HG03571 (cell line): ENCODE measurements at regions not wholly inside any gene's neighbourhood (a gene's known extent, or its start where the extent isn't known, plus 50 kb on each side); places are given as distances from the start of the nearest gene placed in this dataset.
"Not testable (repeated sequence)": the region's sequence is repeated elsewhere in the genome, so short reads cannot be mapped to it uniquely, and the experiment has no call there.

ENCODE experiments used
- ATAC-seq: cut with Tn5 transposase; IDR thresholded peaks from one replicate; pipeline ENCODE4 v1.9.1; 2021; ENCODE audit not compliant: unreplicated experiment

DNA sequence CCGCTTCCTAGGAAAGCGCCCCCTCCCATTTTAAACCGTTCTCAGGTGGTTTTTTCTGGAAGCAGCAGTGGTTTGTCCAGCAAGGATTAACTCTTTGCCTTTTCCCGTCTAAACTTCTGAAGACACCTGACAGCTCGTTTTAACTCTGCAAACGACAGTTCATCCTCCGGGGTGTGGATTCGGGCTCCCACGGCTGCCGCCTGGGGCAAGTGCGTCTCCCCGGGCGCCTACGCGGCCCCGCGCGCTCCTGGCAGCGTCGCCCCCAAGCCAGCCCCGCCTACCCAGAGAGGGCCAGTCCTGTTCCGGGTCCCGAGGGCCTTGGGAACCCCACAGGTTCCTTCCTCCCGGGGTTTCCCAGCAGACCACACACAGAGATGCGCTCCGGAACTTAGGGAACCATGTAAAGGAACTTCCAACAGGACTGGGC, 54.4 kb downstream of the PRR18 start:
- ATAC-seq, result no peak

DNA sequence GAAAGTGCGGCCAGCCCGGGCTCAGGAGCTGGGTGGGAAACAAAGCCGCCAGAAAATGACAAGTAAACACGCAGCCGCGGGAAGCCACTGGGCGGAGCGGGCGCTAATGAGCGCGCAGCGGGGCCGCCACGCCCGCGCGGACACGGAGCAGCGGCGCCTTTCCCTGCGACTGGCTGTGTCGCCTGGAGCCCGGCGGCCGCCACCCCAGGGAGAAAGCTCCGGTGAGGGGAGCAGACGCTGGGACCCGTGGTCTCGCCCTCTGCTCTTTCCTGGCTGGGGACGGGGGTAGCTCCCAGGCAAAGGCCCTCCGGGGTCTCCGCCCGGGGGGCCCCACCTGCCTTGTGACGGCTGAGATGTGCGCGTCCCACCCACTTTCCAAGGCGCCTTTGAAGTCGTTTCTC, 54.9 kb downstream of the PRR18 start:
- peak; percentile 45 for ATAC-seq

- no peak for ATAC-seq
Observed at GRCh38 chr6:166252601-166253000, 55.6 kb downstream of the PRR18 start.

GRCh38 chr6:166251655-166252054, 56.5 kb downstream of the PRR18 start:
- no peak for ATAC-seq

DNA sequence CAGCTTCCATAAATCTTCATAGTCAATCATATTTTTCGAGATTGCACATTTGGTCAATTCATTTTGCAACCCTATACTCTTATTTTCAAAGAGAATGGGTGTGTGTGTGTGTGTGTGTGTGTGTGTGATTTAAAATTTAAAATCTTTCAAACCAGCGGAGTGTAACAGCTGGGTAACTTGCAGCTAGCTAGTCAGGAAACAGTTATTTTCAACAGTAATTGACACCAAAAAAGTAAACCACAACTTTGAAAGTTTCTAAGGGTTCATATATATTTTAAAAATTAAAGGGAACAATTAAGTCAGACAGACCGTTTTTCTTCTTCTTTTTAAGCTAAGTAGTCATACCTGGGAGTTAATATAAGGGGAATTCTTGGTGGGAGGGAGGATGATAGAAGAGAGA, 57.0 kb downstream of the PRR18 start:
- no peak for ATAC-seq

- not testable (repeated sequence) for ATAC-seq
Observed at GRCh38 chr6:166249061-166249785, 59.0 kb downstream of the PRR18 start.

DNA sequence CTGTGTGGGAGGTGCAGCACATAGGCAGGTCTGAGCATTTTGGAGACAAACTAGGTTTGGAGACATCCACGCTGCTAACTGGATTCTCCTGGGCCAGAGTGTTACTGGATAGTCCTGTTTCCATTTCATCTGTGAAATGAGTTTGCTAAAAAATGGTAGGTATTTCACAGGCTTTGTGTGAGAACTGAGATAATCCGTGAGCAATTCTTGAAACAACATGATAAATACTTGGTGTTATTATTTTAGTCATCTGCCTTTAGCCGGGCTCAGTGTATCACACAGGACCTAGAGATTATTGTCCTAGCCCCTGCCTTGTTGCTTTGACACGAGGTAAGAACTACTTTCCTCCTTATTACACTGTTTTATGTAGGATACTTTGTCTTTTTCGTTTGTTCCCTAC, 63.0 kb downstream of the PRR18 start:
- ATAC-seq, result no peak

DNA sequence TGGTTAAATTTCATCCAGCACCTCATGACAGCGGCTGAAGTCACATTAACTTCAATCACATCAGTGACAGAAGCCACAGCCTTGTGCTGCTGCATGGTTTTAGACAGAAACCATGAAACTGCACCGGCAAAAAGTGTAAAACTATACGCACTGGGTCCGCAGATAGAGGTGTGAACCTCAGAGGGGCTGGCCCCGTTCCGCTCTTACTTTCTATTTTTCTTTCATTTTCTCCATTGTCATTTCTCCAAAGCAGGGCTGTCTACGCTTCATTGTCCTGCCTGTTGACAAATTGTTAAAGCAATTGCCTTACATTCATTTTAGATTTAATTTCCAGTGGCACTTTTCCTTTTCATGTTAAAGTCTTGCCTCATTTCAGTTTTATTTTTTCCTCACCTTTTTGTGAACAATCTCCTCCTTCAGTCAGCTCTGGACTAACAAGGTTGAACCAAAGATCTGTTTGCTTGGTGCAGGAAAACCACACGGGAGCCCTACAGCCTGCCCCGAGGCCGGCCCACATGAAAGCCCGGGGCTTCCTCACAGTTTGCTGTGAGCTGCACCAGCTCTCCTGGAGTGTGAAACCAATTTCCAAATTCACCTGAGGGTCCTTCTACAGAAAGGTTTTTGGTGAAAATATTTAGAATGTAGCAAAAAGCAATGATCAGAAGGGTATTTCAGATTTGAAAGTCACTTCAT, 63.7 kb downstream of the PRR18 start:
- peak; percentile 88 for ATAC-seq

DNA sequence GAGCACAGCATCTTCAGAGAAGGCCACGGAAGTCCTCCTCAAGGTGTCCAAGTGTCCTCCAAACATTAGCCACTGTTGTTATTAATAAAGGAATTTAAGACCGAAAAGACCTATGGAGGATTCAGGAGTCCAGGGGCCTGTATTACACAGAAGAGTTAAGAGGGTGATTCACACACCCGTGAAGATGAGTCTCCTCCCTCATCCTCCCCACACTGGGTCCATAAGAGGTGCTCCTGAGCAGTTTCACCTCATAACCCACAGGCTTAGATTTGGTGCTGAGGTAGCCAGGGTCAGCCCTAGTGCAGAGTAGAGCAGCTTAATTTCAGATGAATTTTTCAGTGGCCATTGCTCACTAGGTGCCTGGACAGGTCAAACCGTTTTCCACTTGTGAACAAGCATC, 65.3 kb downstream of the PRR18 start:
- ATAC-seq, result no peak

DNA sequence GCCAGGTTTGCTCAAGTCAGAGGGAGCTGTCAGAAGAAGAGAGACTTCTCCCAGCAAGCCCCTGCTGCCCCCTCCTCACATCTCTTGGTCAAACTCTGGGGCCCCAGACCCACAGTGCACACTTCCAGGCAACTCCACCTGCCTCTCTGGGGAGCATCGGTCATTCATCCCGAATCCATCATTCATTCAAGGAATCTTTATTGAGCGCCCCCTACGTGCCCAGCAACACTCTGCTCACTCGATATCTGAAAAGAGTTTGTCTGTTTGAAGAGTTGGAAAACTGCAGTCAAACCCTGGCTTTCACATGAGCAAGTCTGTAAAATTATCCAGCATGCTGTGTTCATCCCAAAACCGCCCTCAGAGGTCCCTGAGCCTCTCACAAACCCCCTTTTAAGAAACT, 66.2 kb downstream of the PRR18 start:
- no peak for ATAC-seq

- ATAC-seq, result no peak
Observed at GRCh38 chr6:166240889-166241288, 67.3 kb downstream of the PRR18 start.

- ATAC-seq, result no peak
Observed at GRCh38 chr6:166237617-166238016, 70.0 kb upstream of the TBXT start.

DNA sequence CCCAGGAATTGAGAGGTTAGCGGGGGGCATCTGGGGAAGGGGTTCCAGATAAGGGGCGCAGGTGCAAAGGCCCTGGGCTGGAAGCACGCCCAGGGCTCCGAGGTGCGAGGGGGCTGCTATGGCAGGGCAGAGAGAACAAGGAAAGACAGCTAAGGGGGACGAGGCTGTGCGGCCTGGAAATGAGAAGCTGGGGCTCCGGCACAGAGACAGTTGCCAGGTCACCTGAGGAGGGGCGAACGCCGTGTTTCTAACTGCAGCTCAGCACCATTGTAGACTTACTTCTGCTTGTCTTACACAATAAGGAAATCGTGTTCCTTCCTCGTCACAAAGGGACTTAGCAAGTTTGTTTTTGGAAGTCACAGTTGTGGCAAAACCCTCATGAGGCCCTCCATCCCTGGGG, 68.9 kb upstream of the TBXT start:
- no peak for ATAC-seq

GRCh38 chr6:166235666-166236292, 68.1 kb upstream of the TBXT start:
- ATAC-seq, result no peak

- ATAC-seq, result not testable (repeated sequence)
Observed at GRCh38 chr6:166231181-166231580, 63.5 kb upstream of the TBXT start.

GRCh38 chr6:166228839-166229528, 61.3 kb upstream of the TBXT start:
- ATAC-seq, result no peak

- ATAC-seq, result no peak
Observed at GRCh38 chr6:166228425-166228824, 60.8 kb upstream of the TBXT start.

- no peak for ATAC-seq
Observed at GRCh38 chr6:166223079-166223478, 55.4 kb upstream of the TBXT start.

- no peak for ATAC-seq
Observed at GRCh38 chr6:166222631-166223030, 55.0 kb upstream of the TBXT start.

- ATAC-seq, result no peak
Observed at GRCh38 chr6:166221636-166222035, 54.0 kb upstream of the TBXT start.

DNA sequence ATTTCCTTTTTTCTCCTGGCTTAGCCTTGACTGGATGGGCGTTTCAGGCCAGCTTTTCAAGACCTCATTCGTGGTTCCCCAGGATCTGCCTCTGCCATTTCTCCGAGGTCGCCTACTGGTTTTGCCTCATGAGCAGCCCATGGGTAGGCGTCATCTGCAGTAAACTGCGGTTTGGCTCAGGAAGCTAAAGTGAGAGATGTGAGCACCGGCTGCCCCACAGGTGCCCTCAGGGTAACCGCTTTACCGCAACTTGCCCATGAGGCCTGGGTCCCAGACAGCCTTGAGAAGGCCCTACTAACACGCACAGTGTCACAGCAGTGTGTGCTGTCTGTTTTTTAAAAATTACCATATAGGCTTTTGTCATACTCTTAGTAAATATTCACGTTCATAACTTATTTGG, 53.4 kb upstream of the TBXT start:
- no peak for ATAC-seq
